MM.1S (cell line): ENCODE measurements at regions not wholly inside any gene's neighbourhood (a gene's known extent, or its start where the extent isn't known, plus 50 kb on each side); places are given as distances from the start of the nearest gene placed in this dataset.

Experiments
- DNase-seq: peaks from one replicate; pipeline ENCODE4 v3.0.0-alpha.2; 2015
- H2AFZ ChIP-seq: fragments of 300-600 bp; sonication (generic); 2 replicates; pipeline ENCODE4 v1.6.0; 2016; ENCODE audit warnings: antibody characterized with exemption, low read length
- H3F3A ChIP-seq: fragments of 300-600 bp; sonication (generic); 2 replicates; pipeline ENCODE4 v1.6.1; 2016; ENCODE audit warnings: mild to moderate bottlenecking, antibody characterized with exemption, low read length, moderate library complexity, mixed read lengths; ENCODE audit not compliant: insufficient read depth
- H3K27ac ChIP-seq: fragments of 300-600 bp; sonication (generic); 2 replicates; pipeline ENCODE4 v1.5.1; 2016; ENCODE audit warnings: mild to moderate bottlenecking, low read length
- H3K27me3 ChIP-seq: fragments of 300-600 bp; sonication (generic); replicated peaks from 2 replicates; pipeline ENCODE4 v1.6.0; 2016; ENCODE audit warnings: low read length; ENCODE audit not compliant: insufficient read depth
- H3K36me3 ChIP-seq: fragments of 300-600 bp; sonication (generic); replicated peaks from 2 replicates; pipeline ENCODE4 v1.6.1; 2016; ENCODE audit warnings: mild to moderate bottlenecking, low read length, mixed read lengths; ENCODE audit not compliant: insufficient read depth
- H3K4me1 ChIP-seq: fragments of 300-600 bp; sonication (generic); 2 replicates; pipeline ENCODE4 v1.6.1; 2016; ENCODE audit warnings: low read length, mixed read lengths
- H3K4me2 ChIP-seq: fragments of 300-600 bp; sonication (generic); 2 replicates; pipeline ENCODE4 v1.6.0; 2016; ENCODE audit warnings: low read depth, low read length
- H3K4me3 ChIP-seq: fragments of 300-600 bp; sonication (generic); 2 replicates; pipeline ENCODE4 v1.5.1; 2016; ENCODE audit warnings: low read length, mixed read lengths
- H3K79me2 ChIP-seq: fragments of 300-600 bp; sonication (generic); 2 replicates; pipeline ENCODE4 v1.6.1; 2016; ENCODE audit warnings: mixed run types, low read length, mixed read lengths
- H3K9ac ChIP-seq: fragments of 300-600 bp; sonication (generic); 2 replicates; pipeline ENCODE4 v1.6.1; 2016; ENCODE audit warnings: low read length, mixed read lengths
- H3K9me2 ChIP-seq: fragments of 300-600 bp; sonication (generic); replicated peaks from 2 replicates; pipeline ENCODE4 v1.6.1; 2016; ENCODE audit warnings: mild to moderate bottlenecking, low read length, mixed read lengths; ENCODE audit not compliant: insufficient read depth
- H3K9me3 ChIP-seq: fragments of 300-600 bp; sonication (generic); replicated peaks from 2 replicates; pipeline ENCODE4 v1.6.1; 2016; ENCODE audit warnings: mild to moderate bottlenecking, low read length, mixed read lengths; ENCODE audit not compliant: insufficient read depth
- H4K20me1 ChIP-seq: fragments of 300-600 bp; sonication (generic); 2 replicates; pipeline ENCODE4 v1.6.1; 2016; ENCODE audit warnings: mild to moderate bottlenecking, low read length, moderate library complexity, mixed read lengths; ENCODE audit not compliant: insufficient read depth
- EZH2 ChIP-seq: fragments of 300-600 bp; sonication (generic); optimal IDR thresholded peaks from 2 replicates; pipeline ENCODE3; 2017; ENCODE audit warnings: low read depth, mild to moderate bottlenecking, antibody characterized with exemption, low read length, mixed read lengths
- EZH2phosphoT487 ChIP-seq: fragments of 300-600 bp; sonication (generic); IDR thresholded peaks from 2 replicates; pipeline ENCODE4 v1.6.1; 2018; ENCODE audit warnings: antibody characterized with exemption, low read length
- TF ChIP-seq, protein P1 (sequence below): fragments of 300-600 bp; sonication (generic); IDR thresholded peaks from 2 replicates; pipeline ENCODE4 v1.5.1; 2016; ENCODE audit warnings: antibody characterized with exemption, low read length, mixed read lengths

DNA sequence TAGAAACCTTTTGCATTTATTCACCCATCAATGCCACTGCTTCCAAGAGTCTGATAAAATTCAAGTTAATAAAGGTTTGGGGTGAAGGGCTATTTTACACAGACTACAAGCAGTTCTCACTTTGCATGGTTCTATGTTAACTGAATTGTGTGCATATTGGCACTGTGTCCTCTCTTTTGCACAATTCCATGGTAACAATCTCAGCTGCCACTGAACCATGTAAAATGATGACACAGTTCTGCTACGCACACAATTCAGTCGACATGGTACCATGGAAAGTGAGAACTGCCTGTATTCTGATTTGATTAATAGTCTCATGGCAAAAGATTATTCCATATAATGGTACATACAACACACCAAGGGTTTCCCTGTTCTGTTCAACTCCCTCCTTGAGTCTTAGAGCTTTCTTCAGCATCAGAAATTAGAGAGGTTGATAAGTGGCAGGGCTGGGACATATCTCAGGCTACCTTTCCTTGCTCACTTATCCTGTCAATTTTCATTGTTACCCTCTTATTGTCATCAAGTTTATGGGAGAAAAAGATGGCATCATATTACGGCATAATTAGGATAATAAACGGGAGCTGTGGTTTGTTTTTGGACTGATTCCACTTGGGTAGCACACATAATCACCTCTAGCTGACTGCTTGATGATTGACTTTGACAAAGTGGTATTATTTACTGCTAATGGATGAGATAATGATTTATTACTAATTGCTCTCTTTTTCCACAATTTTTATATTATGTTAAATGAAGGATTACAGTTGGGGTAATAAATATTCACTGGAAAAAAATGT lies 139.3 kb upstream of the CREB1 start:
- Histone ChIP-seq H3K4me1 (no peaks in the 10 kb centered on the region), H2AFZ (no peak overlapping the region), H3K27ac (no peak overlapping the region), H3K27me3 (no peaks in the 10 kb centered on the region), H3K36me3 (no peaks in the 10 kb centered on the region), H3K9ac (no peak overlapping the region), H4K20me1 (no peaks in the 10 kb centered on the region), H3K79me2 (no peaks in the 10 kb centered on the region), H3F3A (no peaks in the 10 kb centered on the region), H3K4me3 (no peak overlapping the region), H3K9me2 (no peaks in the 10 kb centered on the region; the same call in 1 of the 2 replicates), H3K9me3 (no peaks in the 10 kb centered on the region), H3K4me2 (no peak overlapping the region)
- TF ChIP-seq EZH2 (no peak), EZH2phosphoT487 (no peak)
- TF ChIP-seq, protein P1, sequence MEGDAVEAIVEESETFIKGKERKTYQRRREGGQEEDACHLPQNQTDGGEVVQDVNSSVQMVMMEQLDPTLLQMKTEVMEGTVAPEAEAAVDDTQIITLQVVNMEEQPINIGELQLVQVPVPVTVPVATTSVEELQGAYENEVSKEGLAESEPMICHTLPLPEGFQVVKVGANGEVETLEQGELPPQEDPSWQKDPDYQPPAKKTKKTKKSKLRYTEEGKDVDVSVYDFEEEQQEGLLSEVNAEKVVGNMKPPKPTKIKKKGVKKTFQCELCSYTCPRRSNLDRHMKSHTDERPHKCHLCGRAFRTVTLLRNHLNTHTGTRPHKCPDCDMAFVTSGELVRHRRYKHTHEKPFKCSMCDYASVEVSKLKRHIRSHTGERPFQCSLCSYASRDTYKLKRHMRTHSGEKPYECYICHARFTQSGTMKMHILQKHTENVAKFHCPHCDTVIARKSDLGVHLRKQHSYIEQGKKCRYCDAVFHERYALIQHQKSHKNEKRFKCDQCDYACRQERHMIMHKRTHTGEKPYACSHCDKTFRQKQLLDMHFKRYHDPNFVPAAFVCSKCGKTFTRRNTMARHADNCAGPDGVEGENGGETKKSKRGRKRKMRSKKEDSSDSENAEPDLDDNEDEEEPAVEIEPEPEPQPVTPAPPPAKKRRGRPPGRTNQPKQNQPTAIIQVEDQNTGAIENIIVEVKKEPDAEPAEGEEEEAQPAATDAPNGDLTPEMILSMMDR: no peak
- no peak for DNase-seq

DNA sequence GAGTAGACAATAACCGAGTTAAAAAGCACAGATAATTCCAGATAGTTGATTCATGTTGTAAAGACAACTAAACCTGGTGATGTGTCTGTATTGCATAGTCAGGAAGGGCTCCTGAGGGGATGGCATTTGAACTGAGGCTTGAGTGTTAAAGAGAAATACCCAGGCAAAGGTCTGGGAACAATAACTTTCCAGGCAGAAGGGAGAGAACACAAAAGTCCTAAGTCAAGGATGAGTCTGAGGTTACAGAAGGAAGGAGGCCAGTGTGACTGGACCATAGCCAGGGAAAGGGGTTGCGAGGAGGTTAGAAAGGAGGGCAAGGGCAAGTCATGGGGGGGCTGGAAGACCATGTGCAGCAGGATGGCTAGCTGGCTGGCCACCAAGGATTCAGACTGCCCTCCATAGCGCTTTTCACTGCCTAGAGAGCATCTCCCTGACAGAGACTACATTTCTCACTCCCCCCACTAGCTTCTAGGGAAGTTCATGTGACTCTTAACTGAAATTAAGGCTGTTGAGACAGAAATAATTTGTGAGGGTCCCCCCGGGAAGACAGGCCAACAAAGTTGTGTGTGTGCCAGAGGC lies 135.5 kb upstream of the CREB1 start:
- no peaks in the 10 kb centered on the region for H4K20me1 ChIP-seq
- DNase-seq: no peak
- no peaks in the 10 kb centered on the region for H3K79me2 ChIP-seq
- no peaks in the 10 kb centered on the region for H3K27me3 ChIP-seq
- H3K36me3 ChIP-seq: no peaks in the 10 kb centered on the region
- H3K4me3 ChIP-seq: no peak overlapping the region
- H3F3A ChIP-seq: no peaks in the 10 kb centered on the region
- no peaks in the 10 kb centered on the region for H3K4me1 ChIP-seq
- H3K9ac ChIP-seq: no peak overlapping the region
- H3K4me2 ChIP-seq: no peak overlapping the region
- H3K9me2 ChIP-seq: no peaks in the 10 kb centered on the region; the same call in 1 of the 2 replicates
- H3K27ac ChIP-seq: no peak overlapping the region
- TF ChIP-seq, protein P1: no peak
- no peak for TF ChIP-seq EZH2phosphoT487
- no peak for TF ChIP-seq EZH2
- no peaks in the 10 kb centered on the region for H3K9me3 ChIP-seq
- H2AFZ ChIP-seq: no peak overlapping the region

DNA sequence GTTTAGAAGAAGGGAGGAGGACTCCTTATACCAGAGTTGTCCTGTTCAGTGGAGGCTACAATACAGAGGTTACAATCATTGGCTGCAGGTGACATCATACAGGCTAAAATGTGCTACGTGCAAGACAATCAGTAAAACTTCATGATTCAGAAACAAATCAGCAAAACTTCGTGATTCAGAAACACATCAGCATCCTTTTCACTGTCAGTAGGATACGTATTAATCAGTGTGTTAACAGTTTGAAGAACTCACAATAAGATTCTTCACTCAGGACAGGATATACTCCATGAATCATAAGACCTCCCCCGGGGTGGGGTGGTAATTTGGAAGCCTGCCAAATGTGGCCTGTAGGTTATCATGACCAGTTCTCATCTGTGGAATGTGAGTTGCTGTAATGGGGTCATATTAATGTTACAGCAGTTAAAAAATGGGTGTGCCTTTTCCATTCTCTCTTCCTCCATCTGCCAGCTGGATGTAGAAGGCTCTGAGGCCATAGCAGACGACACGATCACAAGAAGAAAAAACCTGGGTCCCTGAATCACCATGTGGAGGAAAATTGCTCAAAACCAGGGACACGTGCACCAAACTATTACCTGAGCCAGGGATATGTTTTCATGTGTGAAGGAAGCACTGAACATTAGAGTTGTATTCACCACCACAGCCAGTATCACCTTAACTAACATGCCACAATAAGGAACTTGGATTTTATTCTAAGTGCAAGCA lies 134.8 kb upstream of the CREB1 start:
- TF ChIP-seq EZH2phosphoT487: no peak
- TF ChIP-seq EZH2: no peak
- TF ChIP-seq, protein P1: no peak
- H3F3A ChIP-seq: no peaks in the 10 kb centered on the region

More for the DNA sequence above, 134.8 kb upstream of the CREB1 start:
- no peaks in the 10 kb centered on the region for H3K79me2 ChIP-seq
- H3K36me3 ChIP-seq: no peaks in the 10 kb centered on the region
- no peak for DNase-seq
- no peaks in the 10 kb centered on the region for H3K27me3 ChIP-seq
- H3K9me3 ChIP-seq: no peaks in the 10 kb centered on the region
- H3K27ac ChIP-seq: no peak overlapping the region
- H3K9ac ChIP-seq: no peak overlapping the region
- no peaks in the 10 kb centered on the region for H3K4me1 ChIP-seq
- no peaks in the 10 kb centered on the region for H4K20me1 ChIP-seq
- no peak overlapping the region for H3K4me3 ChIP-seq
- H2AFZ ChIP-seq: no peak overlapping the region
- H3K4me2 ChIP-seq: no peak overlapping the region
- no peaks in the 10 kb centered on the region; the same call in 1 of the 2 replicates for H3K9me2 ChIP-seq
